Activated CD4-positive, alpha-beta T cell treated with anti-CD3 and anti-CD28 coated beads, Interleukin-2, amount 50 U/mL, for 48 hours (primary cell): ENCODE measurements at regions not wholly inside any gene's neighbourhood (a gene's known extent, or its start where the extent isn't known, plus 50 kb on each side); places are given as distances from the start of the nearest gene placed in this dataset.
"Not testable (repeated sequence)": the region's sequence is repeated elsewhere in the genome, so short reads cannot be mapped to it uniquely, and the experiment has no call there.

Source experiments
- DNase-seq, 2 experiments: peaks; one replicate each; pipeline ENCODE4 v3.0.0-alpha.2; 2020

DNA sequence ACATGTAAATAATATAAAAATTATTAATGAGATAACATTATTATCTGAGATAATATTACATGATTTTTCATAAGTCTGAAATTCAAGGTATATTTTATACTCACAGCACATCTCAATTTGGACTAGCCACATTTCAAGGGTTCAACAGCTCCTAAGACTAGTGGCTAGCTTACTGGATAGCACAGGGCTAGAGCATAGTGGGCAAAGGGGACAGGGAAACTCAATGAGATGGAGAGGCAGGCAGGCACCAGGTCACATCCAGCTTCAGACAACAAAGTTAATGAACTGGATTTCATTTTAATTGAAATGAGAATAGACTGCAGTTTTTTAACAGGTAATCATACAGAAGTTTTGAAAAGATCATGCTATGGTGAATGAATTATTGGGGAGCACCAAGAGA, 137.4 kb downstream of the NBPF8 start:
- DNase-seq = not testable (repeated sequence)

DNA sequence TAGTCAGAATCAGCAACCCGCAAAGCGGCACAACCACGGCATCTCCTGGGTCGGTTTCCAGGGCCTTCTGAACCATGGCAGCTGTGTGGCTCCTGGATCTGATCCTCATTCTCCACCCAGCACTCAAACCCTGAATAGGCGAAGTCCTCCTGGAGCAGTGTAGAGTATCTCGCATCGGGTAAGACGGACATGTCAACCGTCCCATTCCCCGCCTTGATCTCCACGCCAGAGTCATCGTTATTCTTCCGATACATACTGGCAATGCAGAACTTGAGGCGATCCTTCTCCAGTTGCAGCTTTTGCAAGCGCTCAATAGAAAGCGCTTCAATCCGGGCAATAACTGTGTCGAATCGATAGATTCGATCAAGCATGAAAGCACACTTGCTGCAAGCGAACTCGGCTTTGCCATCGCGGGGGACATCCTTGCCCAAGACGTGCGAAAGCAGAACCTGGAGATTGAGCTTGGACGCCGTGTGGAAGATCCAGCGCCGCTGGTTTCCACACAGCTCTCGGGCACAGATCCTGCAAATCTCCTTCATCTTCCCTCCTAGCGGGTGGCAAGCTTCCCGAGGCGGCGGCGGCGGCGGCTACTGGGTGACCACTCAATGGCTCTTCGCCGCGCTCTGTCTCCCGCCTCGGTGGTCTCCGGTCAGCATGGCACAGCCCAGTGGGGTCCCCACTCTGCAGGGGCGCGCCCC, 142.9 kb downstream of the NBPF8 start:
- DNase-seq = peak in 1 of 2 experiments; percentile 12

- peak; percentile 77 to 80 for DNase-seq
These were observed 143.6 kb downstream of the NBPF8 start for GRCh38 chr1:120558303-120559060.

- DNase-seq = not testable (repeated sequence)
These were observed 146.9 kb downstream of the NBPF8 start for GRCh38 chr1:120561767-120562166.

DNA sequence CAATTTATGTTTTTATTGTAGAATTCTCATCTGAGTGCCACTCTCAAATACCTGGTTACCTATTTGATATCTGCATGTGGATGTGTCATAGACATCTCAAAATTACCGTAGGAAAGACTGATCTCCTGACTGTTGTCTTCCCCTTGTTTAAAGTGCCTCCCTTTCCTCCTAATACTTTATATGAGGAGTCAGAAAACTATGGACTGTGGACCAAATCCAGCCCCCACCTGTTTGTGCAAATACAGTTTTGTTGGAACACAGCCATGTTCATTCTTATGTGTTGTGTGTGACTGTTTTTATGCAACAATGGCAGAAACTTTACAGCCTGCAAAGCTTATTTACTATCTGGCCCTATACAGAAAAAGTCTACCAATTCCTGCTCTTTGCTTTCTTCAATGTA, 150.6 kb downstream of the NBPF8 start:
- DNase-seq = not testable (repeated sequence)

DNA sequence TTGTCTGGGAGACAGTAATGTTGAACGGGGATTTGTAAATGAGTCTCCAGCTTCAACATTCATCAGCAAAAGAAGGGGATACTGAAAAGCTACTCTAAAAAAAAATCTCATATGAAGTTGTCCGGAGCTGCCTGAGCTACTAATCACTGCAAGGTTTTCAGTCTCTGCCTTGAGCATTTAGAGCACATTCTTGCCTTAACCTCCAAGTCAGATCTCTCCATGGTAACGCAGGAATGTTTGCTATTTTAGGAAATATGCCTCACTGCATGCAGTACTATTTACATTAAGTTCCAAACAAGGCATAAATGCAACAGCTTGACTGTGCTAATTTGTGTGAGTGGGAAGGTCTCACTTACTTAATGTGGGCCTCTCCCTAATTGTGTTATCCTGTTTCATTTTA, 152.8 kb downstream of the NBPF8 start:
- DNase-seq = not testable (repeated sequence)

GRCh38 chr1:120575201-120575600, 148.5 kb upstream of the NBPF26 start:
- not testable (repeated sequence) for DNase-seq

- not testable (repeated sequence) for DNase-seq
These were observed 141.6 kb upstream of the NBPF26 start for GRCh38 chr1:120582135-120582534.

GRCh38 chr1:120586053-120586452, 137.7 kb upstream of the NBPF26 start:
- not testable (repeated sequence) for DNase-seq

DNA sequence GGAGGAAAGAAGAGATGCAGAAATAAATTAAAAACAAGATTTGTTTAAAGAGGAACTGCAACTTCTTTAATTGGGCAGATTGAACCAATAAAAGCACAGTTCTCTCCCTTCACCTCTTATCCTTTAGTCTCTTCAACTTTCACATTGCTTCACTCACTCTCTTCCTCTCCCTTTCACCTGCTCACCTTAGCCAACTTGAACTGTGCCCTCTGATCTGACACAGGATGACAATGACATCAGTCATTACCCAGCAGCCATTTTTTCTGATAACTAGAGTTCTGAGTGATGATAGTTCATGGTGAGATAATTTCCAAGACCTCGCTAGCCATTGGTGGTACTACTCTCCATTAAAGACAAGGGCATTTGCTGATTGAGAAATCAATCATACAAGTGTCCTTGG, 134.9 kb upstream of the NBPF26 start:
- DNase-seq = not testable (repeated sequence)

DNA sequence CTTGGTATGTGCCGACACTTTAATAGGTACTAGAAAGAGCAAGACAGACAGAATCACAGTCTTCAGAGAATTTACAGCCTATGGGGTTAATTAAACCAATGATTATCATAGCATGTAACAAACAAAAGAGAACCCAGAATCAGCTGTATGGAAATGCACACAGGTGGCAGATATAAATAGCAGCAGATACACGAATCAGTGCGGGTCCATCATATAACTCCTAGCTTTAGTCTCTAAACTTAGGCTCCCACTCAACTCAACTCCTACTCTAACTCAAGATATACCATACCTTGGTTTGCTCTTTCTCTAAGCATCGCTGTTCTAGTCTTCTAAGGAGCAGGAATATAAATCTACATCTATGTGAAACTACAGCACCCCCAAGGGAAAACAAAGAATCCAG, 132.0 kb upstream of the NBPF26 start:
- DNase-seq = not testable (repeated sequence)

DNA sequence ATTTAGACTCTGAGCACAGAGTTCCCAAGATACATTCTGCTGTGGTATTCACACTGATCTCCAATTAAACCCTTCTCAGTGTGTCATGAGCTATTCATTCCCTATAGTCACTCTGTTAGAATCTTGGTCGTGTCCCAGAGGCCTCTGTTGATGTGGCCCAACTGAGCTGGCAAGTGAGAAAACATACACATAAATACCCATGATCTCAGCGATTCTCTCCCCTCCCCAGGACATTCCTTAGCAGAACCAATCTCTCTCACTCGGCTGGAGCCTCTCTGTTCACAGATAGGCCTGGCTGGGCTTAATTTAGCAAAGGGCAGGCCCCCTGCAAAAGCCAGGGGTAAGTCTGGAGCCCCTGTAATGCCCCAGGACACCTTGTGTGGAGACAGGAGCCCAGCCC, 130.8 kb upstream of the NBPF26 start:
- DNase-seq = not testable (repeated sequence)

GRCh38 chr1:120593648-120594047, 130.1 kb upstream of the NBPF26 start:
- not testable (repeated sequence) for DNase-seq

DNA sequence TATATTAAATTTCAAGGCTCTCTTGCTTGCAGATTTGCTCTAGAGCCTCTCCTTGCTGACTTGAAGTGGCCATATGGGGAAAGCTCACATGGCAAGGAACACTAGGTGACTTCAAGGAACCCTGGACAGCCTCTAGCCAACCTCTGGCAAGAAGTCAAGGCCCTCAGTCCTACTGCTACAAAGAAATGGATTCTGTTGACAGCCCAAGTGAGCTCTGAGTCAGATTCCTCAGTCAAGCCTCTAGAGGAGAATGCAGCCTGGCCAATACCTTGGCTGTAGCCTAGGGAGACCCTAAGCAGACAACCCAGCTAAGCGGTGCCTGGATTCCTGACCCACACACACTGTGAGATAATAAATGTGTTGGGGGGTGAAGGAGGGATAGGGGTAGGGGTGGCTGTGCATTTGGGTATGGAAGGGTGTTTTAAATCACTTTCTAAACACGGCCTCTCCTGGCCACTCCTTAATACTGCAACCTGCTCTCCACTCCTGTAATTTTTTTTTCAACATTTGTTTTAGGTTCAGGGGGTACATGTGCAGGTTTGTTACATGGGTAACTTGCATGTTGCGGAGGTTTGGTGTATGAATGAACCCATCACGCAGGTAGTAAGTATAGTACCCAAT, 125.3 kb upstream of the NBPF26 start:
- not testable (repeated sequence) for DNase-seq

DNA sequence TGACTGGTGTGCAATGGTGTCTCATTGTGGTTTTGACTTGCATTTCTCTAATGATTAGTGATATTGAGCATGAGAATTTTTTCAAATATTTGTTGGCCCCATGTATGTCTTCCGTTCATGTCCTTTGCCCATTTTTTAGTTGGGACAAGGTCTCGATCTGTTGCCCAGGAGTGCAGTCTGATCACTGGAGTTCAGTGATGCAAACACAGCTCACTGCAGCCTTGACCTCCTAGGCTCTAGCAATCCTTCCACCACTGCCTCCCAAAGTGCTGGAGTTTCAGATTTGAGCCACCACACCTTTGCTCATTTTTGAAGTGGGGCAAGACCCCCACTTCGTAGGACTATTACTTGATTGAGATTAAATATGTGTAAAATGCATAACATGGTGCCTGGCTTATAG, 124.2 kb upstream of the NBPF26 start:
- DNase-seq = not testable (repeated sequence)

GRCh38 chr1:120600442-120601041, 123.2 kb upstream of the NBPF26 start:
- not testable (repeated sequence) for DNase-seq

- not testable (repeated sequence) for DNase-seq
These were observed 115.9 kb upstream of the NBPF26 start for GRCh38 chr1:120607882-120608281.

- not testable (repeated sequence) for DNase-seq
These were observed 115.3 kb upstream of the NBPF26 start for GRCh38 chr1:120608314-120609014.

DNA sequence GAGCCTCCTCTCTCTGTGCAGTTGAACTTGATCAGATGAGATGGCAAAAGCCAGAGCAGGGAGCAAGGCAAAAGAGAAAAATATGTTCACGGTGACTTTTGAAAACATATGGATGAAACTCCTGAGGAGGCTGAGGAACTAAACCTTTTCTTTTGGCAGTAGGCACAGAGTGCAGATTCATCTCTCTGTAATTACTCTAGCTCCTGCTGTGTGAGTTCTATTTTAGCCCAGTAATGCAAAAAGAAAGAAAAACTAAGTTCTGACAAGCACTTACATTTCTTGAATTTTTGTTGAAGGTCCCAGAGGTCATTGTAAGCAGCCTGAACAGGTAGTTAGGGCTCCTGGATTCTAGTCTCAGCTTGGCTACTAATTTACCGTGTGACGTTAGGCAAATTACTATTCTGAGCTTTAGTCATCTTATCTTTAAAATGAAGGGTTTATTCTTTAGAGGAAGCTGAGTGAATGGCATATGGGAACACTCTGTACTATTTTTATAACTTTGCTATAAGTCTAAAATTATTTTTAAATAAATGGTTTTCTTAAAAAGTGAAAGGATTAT, 114.7 kb upstream of the NBPF26 start:
- DNase-seq = not testable (repeated sequence)

- not testable (repeated sequence) for DNase-seq
These were observed 113.9 kb upstream of the NBPF26 start for GRCh38 chr1:120609834-120610233.

DNA sequence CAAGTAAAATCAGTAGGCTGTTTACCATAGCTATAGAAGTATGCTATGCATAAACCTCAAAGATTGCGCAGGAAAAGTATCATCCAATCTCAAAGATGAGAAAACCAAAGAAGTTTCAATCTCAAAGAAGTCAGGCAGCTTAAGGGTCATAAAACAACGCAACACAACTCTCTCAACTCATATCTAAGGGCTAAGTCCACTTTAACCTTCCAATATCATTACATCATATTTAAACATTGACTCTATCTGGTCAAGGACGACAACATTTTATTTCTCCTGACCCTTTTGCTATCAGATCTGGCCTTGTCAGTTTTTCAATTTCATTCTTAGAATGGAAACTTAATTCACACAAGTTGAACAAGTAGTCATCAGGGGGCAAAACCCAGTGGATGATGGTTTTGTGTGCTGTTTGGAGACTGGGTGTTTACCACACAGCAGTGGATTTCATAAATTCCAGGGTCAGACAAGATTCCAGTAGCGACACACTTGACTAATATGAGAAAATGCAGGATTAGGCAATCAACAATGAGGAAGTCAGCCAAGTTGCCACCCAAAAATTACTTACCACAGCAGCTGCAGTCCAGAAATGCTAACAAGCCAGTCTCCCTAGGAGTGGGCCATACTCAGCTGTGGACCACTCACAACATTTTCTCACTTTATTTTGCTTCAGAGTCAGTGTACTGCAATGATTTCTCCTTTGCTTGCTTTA, 108.7 kb upstream of the NBPF26 start:
- DNase-seq = not testable (repeated sequence)

DNA sequence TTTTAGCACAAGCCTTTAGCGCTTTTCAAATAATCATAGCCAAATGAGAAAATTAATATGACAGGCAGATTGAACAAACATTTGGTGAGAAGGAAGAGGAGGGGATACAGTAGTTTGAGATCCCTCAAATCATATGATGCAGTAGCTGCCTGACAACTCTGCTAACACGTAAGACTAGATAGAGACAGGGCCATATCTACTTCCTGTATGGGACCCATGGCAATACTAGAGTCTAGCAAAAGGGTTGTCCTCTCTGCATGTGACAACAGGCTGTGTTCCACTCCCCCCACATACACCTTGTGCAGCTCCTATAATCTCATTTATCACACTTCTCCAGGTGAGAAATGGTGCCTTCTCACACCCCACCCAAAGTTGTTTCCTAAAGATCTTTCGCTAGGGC, 106.3 kb upstream of the NBPF26 start:
- not testable (repeated sequence) for DNase-seq
